OCI-M1 (cell line): ENCODE measurements at regions not wholly inside any gene's neighbourhood (a gene's known extent, or its start where the extent isn't known, plus 50 kb on each side); places are given as distances from the start of the nearest gene placed in this dataset.
"Not testable (repeated sequence)": the region's sequence is repeated elsewhere in the genome, so short reads cannot be mapped to it uniquely, and the experiment has no call there.

ENCODE experiments used
- DNase-seq: peaks from one replicate; lab custom pipeline; 2025; lab: John Stamatoyannopoulos, UW

DNA sequence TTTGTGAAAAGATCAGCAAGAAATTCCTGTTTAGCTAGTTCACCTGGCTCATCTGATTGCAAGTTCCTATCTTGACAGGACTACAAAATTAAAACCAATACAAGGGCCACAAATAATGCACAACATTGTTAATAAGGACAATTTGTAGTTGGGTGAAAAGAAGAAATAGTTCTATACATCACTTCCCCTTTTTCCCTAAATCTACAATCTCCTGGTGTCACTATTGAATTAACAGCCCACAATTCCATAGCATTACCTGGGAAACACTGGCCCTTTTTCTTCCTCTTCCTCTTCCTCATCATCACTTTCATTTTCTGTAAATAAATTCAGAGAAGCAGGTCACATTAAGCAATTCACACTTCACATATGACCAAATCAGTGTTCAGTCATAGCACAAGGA lies 366.9 kb downstream of the FAM72C start:
- no peak for DNase-seq

DNA sequence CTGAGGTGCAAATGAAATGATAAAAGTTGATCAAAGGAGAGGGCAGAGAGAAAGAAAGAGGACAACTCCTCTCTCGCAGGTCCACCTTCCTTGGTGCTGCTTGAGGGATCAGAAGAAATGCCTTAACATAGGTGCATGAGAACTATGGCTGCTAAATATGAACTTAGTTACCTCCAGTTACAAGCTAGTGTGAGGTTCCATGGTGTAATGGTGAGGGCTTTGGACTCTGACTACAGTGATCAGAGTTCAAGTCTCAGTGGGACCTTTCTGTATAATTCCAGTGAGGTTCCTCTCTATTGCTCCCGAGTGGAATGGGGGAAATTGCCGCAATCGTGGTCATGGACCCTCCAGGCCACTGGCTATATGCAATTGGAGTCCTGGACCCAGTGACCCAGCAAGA lies 387.3 kb downstream of the FAM72C start:
- no peak for DNase-seq

- no peak for DNase-seq
Observed at GRCh38 chr1:143574891-143575520, 396.8 kb downstream of the FAM72C start.

GRCh38 chr1:143572661-143573060 lies 399.1 kb downstream of the FAM72C start:
- DNase-seq, result not testable (repeated sequence)

DNA sequence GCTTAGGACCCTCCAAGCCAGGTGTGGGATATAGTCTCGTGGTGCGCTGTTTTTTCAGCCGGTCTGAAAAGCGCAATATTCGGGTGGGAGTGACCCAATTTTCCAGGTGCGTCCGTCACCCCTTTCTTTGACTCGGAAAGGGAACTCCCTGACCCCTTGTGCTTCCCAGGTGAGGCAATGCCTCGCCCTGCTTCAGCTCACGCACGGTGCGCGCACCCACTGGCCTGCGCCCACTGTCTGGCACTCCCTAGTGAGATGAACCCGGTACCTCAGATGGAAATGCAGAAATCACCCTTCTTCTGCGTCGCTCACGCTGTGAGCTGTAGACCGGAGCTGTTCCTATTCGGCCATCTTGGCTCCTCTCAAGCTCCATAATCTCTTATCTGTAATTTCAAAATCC lies 408.0 kb downstream of the FAM72C start:
- DNase-seq, result not testable (repeated sequence)

DNA sequence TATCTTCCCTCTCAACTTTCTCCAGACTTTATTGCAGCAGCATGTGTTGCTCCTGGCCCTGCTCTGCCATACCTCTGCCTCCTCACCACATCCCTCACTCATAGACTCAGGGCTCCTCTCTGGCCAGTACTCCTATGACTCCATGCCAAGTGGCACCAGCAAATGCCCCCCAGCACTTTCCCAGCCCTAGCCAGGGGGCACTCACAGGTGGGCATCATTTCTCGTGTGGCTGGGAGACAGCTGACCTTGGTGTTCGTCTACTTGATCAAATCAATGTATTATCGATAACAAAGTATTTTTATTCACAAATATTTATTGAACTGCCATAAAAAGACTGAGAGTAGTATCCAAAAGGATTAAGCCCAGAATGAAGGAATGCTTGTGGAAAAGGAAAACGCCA lies 418.2 kb downstream of the FAM72C start:
- no peak for DNase-seq

- DNase-seq, result not testable (repeated sequence)
Observed at GRCh38 chr1:143504703-143505102, 467.1 kb downstream of the FAM72C start.

DNA sequence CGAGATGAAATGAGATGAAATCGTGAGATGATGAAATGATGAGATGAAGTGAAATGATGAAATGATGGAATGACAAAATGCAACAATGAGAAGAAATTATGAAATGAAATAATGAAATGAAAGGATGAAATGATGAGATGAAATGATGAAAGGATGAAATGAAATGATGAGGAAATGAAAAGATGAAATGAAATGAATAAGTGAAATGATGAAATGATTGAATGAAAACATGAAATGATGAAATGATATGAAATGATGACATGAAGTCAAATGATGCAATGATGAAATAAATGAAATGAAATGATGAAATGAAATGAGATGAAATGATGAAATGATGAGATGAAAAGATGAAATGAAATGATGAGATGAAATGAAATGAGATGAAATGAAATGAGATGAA lies 467.7 kb downstream of the FAM72C start:
- not testable (repeated sequence) for DNase-seq

- DNase-seq, result not testable (repeated sequence)
Observed at GRCh38 chr1:143503048-143503447, 468.7 kb downstream of the FAM72C start.

DNA sequence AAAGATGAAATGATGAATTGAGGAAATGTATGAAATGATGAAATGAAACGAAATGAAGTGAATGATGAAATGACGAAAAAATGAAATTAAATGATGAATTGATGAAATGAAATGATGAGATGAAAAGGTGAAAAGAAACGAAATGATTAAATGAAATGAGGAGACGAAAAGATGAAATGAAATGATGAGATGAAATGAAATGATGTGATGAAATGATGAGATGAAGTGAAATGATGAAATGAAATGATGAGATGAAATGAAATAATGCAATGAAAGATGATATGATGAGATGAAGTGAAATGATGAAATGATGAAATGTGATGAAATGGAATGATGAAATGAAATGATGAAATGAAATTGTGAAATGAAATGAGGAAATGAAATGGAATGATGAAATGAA lies 469.7 kb downstream of the FAM72C start:
- not testable (repeated sequence) for DNase-seq

- not testable (repeated sequence) for DNase-seq
Observed at GRCh38 chr1:143498059-143498749, 473.6 kb downstream of the FAM72C start.

- no peak for DNase-seq
Observed at GRCh38 chr1:143497374-143497747, 474.4 kb downstream of the FAM72C start.

GRCh38 chr1:143496526-143497373 lies 475.0 kb downstream of the FAM72C start:
- not testable (repeated sequence) for DNase-seq
